ENCODE measurements at regions not wholly inside any gene's neighbourhood (a gene's known extent, or its start where the extent isn't known, plus 50 kb on each side); places are given as distances from the start of the nearest gene placed in this dataset.

- Mint-ChIP-seq H3K9me3 (no peaks in the 10 kb centered on the region), H3K27me3 (peaks cover 14% of the 10 kb centered on the region), H3K4me1 (no peaks in the 10 kb centered on the region), H3K36me3 (no peaks in the 10 kb centered on the region), H3K27ac (no peak overlapping the region), H3K4me3 (no peak overlapping the region)
- ATAC-seq (ENCODE audit: low read depth) (no peak), DNase-seq (ENCODE audit: low spot score in 2 of 2) (no peak)
These were observed 307.1 kb downstream of the TLE1 start for GRCh38 chr9:81382281-81382680.

GRCh38 chr9:81381694-81382093 lies 307.7 kb downstream of the TLE1 start:
- no peak overlapping the region for H3K27ac Mint-ChIP-seq
- H3K9me3 Mint-ChIP-seq = no peaks in the 10 kb centered on the region
- no peak for ATAC-seq (ENCODE audit: low read depth)
- peaks cover 14% of the 10 kb centered on the region for H3K27me3 Mint-ChIP-seq
- DNase-seq (ENCODE audit: low spot score in 2 of 2) = no peak
- H3K36me3 Mint-ChIP-seq = no peaks in the 10 kb centered on the region
- no peak overlapping the region for H3K4me3 Mint-ChIP-seq
- H3K4me1 Mint-ChIP-seq = no peaks in the 10 kb centered on the region

- H3K27me3 Mint-ChIP-seq = peaks cover 12% of the 10 kb centered on the region
- H3K36me3 Mint-ChIP-seq = no peaks in the 10 kb centered on the region
- DNase-seq (ENCODE audit: low spot score in 2 of 2) (no peak), ATAC-seq (ENCODE audit: low read depth) (no peak)
- no peak overlapping the region for H3K4me3 Mint-ChIP-seq
- no peaks in the 10 kb centered on the region for H3K9me3 Mint-ChIP-seq
- H3K27ac Mint-ChIP-seq = no peak overlapping the region
- no peaks in the 10 kb centered on the region for H3K4me1 Mint-ChIP-seq
These were observed 308.6 kb downstream of the TLE1 start for GRCh38 chr9:81380504-81381359.

GRCh38 chr9:81379655-81380054 lies 309.7 kb downstream of the TLE1 start:
- ATAC-seq (ENCODE audit: low read depth) (no peak), DNase-seq (ENCODE audit: low spot score in 2 of 2) (no peak)
- Mint-ChIP-seq H3K4me3 (no peak overlapping the region), H3K27me3 (peaks cover 9% of the 10 kb centered on the region), H3K9me3 (no peaks in the 10 kb centered on the region), H3K36me3 (no peaks in the 10 kb centered on the region), H3K27ac (no peak overlapping the region), H3K4me1 (no peaks in the 10 kb centered on the region)

- Mint-ChIP-seq H3K27me3 (peaks cover 9% of the 10 kb centered on the region), H3K27ac (no peak overlapping the region), H3K9me3 (no peaks in the 10 kb centered on the region), H3K36me3 (no peaks in the 10 kb centered on the region), H3K4me3 (no peak overlapping the region), H3K4me1 (peaks cover 3% of the 10 kb centered on the region)
- no peak for DNase-seq (ENCODE audit: low spot score in 2 of 2)
- no peak for ATAC-seq (ENCODE audit: low read depth)
These were observed 311.4 kb downstream of the TLE1 start for GRCh38 chr9:81377921-81378320.

- Mint-ChIP-seq H3K4me3 (no peak overlapping the region), H3K27ac (no peak overlapping the region), H3K27me3 (peaks cover 9% of the 10 kb centered on the region), H3K4me1 (peaks cover 3% of the 10 kb centered on the region), H3K9me3 (no peaks in the 10 kb centered on the region), H3K36me3 (no peaks in the 10 kb centered on the region)
- no peak for DNase-seq (ENCODE audit: low spot score in 2 of 2)
- no peak for ATAC-seq (ENCODE audit: low read depth)
These were observed 312.0 kb downstream of the TLE1 start for GRCh38 chr9:81377320-81377719.

GRCh38 chr9:81375187-81376100 lies 313.9 kb downstream of the TLE1 start:
- no peak for DNase-seq (ENCODE audit: low spot score in 2 of 2)
- no peak overlapping the region for H3K27ac Mint-ChIP-seq
- no peaks in the 10 kb centered on the region for H3K36me3 Mint-ChIP-seq

GRCh38 chr9:81374459-81375186 lies 314.7 kb downstream of the TLE1 start:
- peaks cover 1% of the 10 kb centered on the region for H3K27me3 Mint-ChIP-seq
- H3K4me1 Mint-ChIP-seq = peaks cover 3% of the 10 kb centered on the region
- DNase-seq (ENCODE audit: low spot score in 2 of 2) (no peak), ATAC-seq (ENCODE audit: low read depth) (no peak)
- H3K27ac Mint-ChIP-seq = no peak overlapping the region
- no peaks in the 10 kb centered on the region for H3K36me3 Mint-ChIP-seq
- no peak overlapping the region for H3K4me3 Mint-ChIP-seq
- H3K9me3 Mint-ChIP-seq = no peaks in the 10 kb centered on the region

More at GRCh38 chr9:81375187-81376100, 313.9 kb downstream of the TLE1 start:
- Mint-ChIP-seq H3K27me3 (peaks cover 3% of the 10 kb centered on the region), H3K9me3 (no peaks in the 10 kb centered on the region), H3K4me3 (no peak overlapping the region), H3K4me1 (peaks cover 3% of the 10 kb centered on the region)
- no peak for ATAC-seq (ENCODE audit: low read depth)

GRCh38 chr9:81373294-81373693 lies 316.1 kb downstream of the TLE1 start:
- Mint-ChIP-seq H3K27ac (no peak overlapping the region), H3K36me3 (no peaks in the 10 kb centered on the region), H3K4me3 (no peak overlapping the region), H3K4me1 (peaks cover 3% of the 10 kb centered on the region), H3K27me3 (no peaks in the 10 kb centered on the region), H3K9me3 (no peaks in the 10 kb centered on the region)
- no peak for ATAC-seq (ENCODE audit: low read depth)
- DNase-seq (ENCODE audit: low spot score in 2 of 2) = no peak

- no peak overlapping the region for H3K4me3 Mint-ChIP-seq
- no peaks in the 10 kb centered on the region for H3K36me3 Mint-ChIP-seq
- no peaks in the 10 kb centered on the region for H3K27me3 Mint-ChIP-seq
- no peak overlapping the region for H3K27ac Mint-ChIP-seq
- ATAC-seq (ENCODE audit: low read depth) (no peak), DNase-seq (ENCODE audit: low spot score in 2 of 2) (no peak)
- H3K4me1 Mint-ChIP-seq = peaks cover 3% of the 10 kb centered on the region
- H3K9me3 Mint-ChIP-seq = no peaks in the 10 kb centered on the region
These were observed 316.6 kb downstream of the TLE1 start for GRCh38 chr9:81372628-81373191.

- DNase-seq (ENCODE audit: low spot score in 2 of 2) (no peak), ATAC-seq (ENCODE audit: low read depth) (no peak)
- Mint-ChIP-seq H3K27ac (no peak overlapping the region), H3K4me3 (no peak overlapping the region), H3K27me3 (peaks cover 2% of the 10 kb centered on the region), H3K36me3 (no peaks in the 10 kb centered on the region), H3K9me3 (peaks cover 2% of the 10 kb centered on the region), H3K4me1 (peaks cover 3% of the 10 kb centered on the region)
These were observed 317.5 kb downstream of the TLE1 start for GRCh38 chr9:81371824-81372223.

GRCh38 chr9:81370650-81371049 lies 318.7 kb downstream of the TLE1 start:
- H3K4me1 Mint-ChIP-seq = peaks cover 3% of the 10 kb centered on the region
- DNase-seq (ENCODE audit: low spot score in 2 of 2) = no peak
- H3K4me3 Mint-ChIP-seq = no peak overlapping the region

GRCh38 chr9:81370096-81370495 lies 319.3 kb downstream of the TLE1 start:
- Mint-ChIP-seq H3K4me3 (no peak overlapping the region), H3K27me3 (peaks cover 2% of the 10 kb centered on the region), H3K27ac (no peak overlapping the region), H3K4me1 (peaks cover 3% of the 10 kb centered on the region), H3K9me3 (peaks cover 4% of the 10 kb centered on the region), H3K36me3 (no peaks in the 10 kb centered on the region)
- ATAC-seq (ENCODE audit: low read depth) (no peak), DNase-seq (ENCODE audit: low spot score in 2 of 2) (no peak)

More at GRCh38 chr9:81370650-81371049, 318.7 kb downstream of the TLE1 start:
- Mint-ChIP-seq H3K9me3 (peaks cover 4% of the 10 kb centered on the region), H3K27ac (no peak overlapping the region), H3K36me3 (no peaks in the 10 kb centered on the region), H3K27me3 (peaks cover 2% of the 10 kb centered on the region)
- ATAC-seq (ENCODE audit: low read depth) = no peak

All from memory B cell (primary cell).